GM19324 (cell line): ENCODE measurements at regions not wholly inside any gene's neighbourhood (a gene's known extent, or its start where the extent isn't known, plus 50 kb on each side); places are given as distances from the start of the nearest gene placed in this dataset.
"Not testable (repeated sequence)": the region's sequence is repeated elsewhere in the genome, so short reads cannot be mapped to it uniquely, and the experiment has no call there.

Source experiments
- ATAC-seq: cut with Tn5 transposase; IDR thresholded peaks from one replicate; pipeline ENCODE4 v1.9.1; 2021; ENCODE audit warnings: mild to moderate bottlenecking, moderate library complexity; ENCODE audit not compliant: unreplicated experiment, low FRiP score

DNA sequence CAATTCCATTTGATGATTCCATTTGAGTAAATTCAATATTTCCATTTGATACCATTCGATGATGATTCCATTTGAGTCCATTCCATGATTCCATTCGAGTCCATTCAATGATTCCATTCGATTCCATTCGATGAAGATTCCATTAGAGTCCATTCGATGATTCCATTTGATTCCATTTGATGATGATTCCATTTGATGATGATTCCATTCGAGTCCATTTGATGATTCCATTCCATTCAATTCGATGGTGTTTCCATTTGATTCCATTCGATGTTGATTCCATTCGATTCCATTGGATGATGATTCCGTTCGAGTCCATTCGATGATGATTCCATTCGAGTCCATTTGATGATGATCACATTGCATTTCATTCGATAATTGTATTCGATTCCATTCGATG lies 1095.2 kb downstream of the RPIA start:
- not testable (repeated sequence) for ATAC-seq

DNA sequence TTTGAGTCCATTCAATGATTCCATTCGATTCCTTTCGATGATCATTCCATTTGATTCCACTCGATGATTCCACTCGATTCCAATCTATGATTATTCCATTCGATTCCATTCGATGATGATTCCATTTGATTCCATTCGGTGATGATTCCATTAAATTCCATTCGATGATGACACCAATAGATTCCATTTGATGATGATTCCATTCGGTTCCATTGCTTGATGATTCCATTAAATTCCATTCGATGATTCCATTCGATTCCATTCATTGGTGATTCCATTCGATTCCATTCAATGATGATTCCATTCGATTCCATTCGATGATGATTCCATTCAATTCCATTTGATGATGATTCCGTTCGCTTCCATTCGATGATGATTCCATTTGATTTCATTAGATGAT lies 1104.1 kb downstream of the RPIA start:
- not testable (repeated sequence) for ATAC-seq

DNA sequence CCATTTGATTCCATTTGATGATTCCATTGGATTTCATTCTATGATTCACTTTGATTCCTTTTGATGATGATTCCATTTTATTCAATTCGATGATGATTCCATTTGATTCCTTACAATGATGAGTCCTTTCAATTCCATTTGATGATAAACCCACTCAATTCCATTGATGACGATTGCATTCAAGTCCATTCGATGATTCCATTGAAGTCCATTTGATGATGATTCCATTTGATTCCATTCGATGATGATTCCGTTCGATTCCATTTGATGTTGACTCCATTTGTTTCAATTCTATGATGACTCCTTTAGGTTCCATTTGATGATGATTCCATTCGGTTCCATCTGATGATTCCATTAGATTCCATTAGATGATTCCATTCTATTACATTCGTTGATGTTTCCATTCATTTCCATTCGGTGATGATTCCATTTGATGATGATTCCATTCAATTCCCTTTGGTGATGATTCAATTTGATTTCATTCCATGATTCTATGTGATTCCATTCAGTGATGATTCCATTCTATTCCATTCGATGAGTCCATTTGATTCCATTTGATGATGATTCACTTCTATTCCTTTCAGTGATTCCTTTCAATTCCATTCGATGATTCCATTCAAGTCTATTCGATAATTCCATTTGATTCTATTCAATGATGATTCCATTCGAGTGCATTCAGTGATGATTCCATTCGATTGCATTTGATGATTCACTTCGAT lies 1106.0 kb downstream of the RPIA start:
- no peak for ATAC-seq

DNA sequence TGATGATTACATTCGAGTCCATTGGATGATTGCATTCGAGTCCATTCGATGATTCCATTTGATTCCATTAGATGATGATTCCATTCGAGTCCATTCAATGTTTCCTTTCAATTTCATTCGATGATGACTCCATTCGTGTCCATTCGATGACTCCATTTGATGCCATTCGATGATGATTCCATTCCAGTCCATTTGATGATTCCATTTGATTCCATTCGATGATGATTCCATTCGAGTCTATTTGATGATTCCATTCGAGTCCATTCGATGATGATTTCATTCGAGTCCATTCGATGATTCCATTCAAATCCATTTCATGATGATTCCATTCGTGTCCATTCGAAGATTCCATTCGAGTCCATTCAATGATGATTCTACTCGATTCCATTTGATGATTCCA lies 1109.7 kb downstream of the RPIA start:
- not testable (repeated sequence) for ATAC-seq

DNA sequence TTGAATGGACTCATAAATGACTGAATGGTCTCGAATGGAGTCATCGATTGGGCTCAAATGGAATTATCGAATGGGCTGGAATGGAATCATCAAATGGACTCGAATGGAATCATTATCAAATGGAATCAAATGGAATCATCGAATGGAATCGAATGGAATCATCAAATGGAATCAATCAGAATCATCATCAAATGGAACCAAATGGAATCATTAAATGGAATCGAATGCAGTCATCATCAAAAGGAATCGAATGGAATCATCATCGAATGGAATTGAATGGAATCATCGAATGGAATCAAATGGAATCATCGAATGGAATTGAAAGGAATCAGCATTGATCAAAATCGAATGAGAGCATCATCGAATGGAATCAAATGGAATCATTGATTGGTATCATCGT lies 1114.9 kb downstream of the RPIA start:
- not testable (repeated sequence) for ATAC-seq

DNA sequence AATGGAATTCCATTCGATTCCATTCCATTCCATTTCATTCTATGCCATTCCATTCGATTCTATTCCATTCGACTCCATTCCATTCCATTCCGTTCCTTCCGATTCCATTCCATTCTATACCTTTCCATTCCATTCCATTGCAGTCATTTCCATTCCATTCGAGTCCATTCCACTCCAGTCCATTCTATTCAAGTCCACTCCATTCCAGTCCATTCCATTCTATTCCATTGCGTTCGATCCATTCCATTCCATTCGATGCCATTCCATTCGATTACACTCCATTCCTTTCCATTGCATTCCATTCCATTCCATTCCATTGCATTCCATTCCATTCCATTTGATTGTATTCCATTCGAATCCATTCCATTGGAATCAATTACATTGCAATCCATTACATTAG lies 1119.8 kb downstream of the RPIA start:
- no peak for ATAC-seq

DNA sequence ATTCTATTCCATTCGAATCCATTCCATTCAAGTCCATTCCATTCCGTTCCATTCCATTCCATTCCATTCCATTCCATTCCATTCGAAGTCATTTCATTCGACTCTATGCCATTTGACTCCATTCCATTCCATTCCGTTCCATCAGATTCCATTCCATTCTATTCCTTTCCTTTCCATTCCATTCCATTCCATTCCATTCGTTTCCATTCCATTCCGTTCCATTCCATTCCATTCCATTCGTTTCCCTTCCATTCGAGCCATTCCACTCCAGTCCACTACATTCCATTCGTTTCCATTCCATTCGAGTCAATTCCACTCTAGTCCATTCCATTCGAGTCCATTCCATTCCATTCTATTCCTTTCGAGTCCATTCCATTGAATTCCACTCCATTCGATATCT lies 1120.4 kb downstream of the RPIA start:
- not testable (repeated sequence) for ATAC-seq

DNA sequence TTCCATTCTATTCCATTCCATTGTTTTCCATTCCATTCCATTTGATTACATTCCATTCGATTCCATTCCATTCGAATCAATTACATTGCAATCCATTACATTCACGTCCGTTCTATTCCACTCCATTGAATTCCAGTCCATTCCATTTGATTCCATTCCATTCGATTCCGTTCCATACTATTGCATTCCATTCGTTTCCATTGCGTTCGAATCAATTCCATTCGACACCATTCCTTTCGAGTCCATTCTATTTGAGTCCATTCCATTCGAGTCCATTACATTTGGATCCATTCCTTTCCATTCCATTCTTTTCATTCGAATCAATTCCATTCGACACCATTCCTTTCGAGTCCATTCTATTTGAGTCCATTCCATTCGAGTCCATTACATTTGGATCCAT lies 1122.9 kb downstream of the RPIA start:
- not testable (repeated sequence) for ATAC-seq

DNA sequence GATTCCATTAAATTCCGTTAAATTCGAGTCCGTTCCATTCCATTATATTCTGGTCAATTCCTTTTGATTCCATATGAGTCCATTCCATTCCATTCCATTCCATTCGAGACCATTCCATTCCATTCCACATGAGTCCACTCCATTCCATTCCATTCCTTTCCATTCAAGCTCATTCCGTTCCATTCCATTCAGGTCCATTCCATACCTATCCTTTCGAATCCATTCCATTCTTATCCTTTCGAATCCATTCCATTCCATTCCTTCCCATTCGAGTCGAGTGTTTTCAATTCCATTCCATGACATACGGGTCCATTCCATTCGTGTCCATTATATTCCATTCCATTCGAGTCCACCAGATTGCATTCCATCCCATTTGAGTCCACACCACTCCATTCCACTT lies 1127.4 kb downstream of the RPIA start:
- no peak for ATAC-seq

DNA sequence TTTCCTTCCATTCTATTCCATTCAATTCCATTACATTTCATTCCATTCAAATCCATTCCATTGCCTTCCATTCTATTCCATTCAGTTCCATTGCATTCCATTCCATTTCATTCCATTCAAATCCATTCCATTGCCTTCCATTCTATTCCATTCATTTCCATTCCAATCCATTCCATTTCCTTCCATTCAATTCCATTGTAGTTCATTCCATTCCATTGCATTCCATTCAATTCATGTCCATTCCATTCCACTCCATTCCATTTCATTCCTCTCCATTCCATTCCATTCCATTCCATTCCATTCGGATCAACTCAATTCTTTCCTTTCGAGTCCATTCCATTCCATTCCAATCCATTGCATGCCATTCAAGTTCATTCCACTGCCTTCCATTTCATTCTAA lies 1128.3 kb downstream of the RPIA start:
- ATAC-seq = no peak

DNA sequence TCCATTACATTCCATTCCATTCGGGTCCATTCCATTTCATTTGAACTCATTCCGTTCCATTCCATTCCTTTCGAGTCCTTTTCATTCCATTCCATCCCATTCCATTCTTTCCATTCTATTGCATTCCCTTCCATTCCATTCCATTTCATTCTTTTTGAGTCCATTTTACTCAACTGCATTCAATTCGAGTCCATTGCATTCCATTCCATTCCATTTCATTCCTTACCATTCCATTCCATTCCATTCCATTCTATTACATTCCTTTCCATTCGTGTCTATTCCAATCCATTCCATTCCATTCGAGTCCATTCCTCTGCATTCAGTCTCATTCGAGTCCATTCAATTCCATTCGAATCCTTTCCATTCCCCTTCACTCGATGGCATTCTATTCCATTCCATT lies 1128.8 kb downstream of the RPIA start:
- ATAC-seq = no peak

DNA sequence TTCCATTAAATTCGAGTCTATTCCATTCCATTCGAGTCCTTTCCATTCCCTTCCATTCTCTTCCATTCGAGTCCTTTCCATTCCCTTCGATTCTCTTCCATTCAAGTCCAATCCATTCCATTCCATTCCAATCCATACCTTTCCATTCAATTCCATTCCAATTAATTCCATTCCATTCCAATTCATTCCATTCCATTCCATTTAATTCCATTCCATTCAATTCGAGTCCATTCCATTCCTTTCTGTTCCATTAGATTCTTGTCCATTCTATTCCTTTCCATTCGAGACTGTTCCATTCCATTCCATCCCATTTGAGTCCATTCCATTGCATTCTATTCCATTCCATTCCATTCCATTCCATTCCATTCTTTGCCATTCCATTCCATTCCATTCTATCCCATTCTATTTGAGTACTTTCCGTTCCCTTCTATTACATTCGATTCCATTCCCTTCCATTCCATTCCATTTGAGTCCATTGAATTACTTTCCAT lies 1130.0 kb downstream of the RPIA start:
- ATAC-seq = no peak

DNA sequence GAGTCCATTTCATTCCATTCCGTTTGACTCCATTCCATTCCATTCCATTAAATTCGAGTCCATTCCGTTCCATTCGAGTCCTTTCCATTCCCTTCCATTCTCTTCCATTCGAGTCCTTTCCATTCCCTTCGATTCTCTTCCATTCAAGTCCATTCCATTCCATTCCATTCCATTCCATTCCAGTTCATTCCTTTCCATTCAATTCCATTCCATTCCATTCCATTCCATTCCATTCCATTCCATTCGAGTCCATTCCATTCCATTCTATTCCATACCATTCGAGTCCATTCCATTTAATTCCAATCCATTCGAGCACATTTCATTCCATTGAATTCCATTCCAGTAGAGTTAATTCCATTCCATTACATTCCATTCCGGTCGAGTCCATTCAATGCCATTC lies 1130.9 kb downstream of the RPIA start:
- not testable (repeated sequence) for ATAC-seq

DNA sequence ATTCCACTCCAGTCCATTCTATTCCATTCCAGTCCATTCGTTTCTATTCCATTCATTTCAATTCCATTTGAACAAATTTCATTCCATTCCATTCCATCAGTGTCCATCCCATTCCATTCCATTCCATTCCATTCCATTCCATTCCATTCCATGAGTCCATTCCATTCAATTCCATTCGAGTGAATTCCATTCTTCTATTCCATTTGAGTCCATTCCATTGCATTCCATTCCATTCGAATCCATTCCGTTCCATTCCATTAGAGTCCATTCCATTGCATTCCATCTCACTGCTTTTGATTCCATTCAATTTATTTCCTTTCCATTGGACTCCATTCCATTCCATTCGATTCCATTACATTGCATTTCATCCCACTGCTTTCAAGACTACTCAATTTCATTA lies 1132.1 kb downstream of the RPIA start:
- ATAC-seq = no peak

DNA sequence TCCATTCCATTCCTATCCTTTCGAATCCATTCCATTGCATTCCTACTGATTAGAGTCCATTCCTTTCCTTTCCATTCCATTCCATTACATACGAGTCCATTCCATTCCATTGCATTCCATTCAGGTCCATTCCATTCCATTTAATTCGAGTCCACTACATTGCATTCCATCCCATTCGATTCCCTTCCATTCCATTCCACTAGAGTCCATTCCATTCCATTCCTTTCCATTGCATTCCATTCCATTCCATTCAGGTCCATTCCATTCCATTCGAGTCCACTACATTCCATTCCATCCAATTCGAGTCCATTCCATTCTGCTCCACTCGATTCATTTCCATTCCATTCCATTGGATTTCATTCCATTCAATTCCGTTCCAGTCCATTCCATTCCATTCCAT lies 1133.6 kb downstream of the RPIA start:
- ATAC-seq = no peak

DNA sequence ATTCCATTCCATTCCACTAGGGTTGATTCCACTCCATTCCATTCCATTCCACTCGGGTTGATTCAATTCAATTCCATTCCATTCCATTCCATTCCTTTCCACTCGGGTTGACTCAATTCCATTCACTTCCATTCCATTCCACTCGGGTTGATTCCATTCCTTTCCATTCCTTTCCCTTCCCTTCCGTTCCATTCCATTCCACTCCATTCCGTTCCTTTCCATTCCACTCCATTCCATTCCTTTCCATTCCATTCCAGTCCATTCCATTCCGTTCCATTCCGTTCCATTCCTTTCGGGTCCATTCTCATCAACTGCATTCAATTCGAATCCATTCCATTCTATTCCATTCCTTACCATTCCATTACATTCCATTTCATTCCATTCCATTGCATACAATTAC lies 1135.3 kb downstream of the RPIA start:
- ATAC-seq = not testable (repeated sequence)

DNA sequence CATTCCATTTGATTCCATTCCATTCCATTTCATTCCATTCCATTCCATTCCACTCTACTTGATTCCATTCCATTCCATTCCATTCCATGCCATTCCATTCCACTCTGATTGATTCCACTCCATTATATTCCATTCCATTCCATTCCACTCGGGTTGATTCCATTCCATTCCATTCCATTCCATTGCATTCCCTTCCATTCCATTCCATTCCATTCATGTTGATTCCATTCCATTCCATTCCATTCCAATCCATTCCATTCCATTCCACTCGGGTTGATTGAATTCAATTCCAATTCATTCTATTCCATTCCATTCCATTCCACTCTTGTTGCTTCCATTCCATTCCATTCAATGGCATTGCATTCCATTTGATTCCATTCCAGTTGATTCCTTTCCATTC lies 1136.4 kb downstream of the RPIA start:
- ATAC-seq = not testable (repeated sequence)

DNA sequence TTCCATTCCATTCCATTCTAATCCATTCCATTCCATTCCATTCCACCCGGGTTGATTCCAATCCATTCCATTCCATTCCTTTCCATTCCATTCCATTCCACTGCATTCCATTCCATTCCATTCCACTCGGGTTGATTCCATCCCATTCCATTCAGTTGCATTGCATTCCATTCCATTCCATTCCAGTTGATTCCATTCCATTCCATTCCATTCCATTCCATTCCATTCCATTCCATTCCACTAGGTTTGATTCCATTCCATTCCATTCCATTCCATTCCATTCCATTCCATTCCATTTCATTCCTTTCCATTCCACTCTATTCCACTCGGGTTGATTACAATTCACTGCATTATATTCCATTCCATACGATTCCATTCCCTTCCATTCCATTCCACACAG lies 1136.9 kb downstream of the RPIA start:
- ATAC-seq = not testable (repeated sequence)

DNA sequence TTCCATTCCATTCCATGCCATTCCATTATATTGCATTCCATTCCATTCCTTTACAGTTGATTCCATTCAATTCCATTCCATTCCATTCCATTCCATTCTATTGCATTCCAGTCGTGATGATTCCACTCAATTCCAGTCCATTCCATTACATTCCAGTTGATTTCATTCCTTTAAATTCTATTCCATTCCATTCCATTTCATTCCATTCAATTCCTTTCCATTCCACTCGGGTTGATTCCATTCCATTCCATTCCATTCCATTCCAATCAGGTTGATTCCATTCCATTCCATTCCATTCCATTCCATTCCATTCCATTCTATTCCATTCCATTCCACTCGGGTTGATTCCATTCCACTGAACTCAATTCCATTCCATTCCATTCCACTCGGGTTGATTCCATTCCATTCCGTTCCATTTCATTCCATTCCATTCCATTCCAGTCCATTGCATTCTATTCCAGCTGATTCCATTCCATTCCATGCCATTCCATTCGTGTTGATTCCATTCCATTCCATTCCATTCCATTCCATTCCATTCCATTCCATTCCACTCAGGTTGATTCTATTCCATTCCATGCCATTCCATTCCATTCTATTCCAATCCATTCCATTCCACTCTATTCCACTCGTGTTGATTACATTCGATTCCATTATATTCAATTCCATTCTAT lies 1137.6 kb downstream of the RPIA start:
- peak; percentile 30 for ATAC-seq

DNA sequence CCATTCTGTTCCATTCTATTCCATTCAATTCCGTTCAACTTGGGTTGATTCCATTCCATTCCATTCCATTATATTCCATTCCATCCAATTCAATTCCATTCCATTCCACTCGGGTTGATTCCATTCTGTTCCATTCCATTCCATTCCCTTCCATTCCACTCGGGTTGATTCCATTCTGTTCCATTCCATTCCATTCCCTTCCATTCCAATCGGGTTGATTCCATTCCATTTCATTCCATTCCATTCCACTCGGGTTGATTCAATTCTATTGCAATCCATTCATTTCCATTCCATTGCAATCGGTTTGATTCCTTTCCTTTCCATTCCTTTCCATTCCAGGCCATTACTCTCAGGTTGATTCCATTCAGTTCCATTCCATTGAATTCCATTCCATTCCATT lies 1138.4 kb downstream of the RPIA start:
- peak; percentile 28 for ATAC-seq

DNA sequence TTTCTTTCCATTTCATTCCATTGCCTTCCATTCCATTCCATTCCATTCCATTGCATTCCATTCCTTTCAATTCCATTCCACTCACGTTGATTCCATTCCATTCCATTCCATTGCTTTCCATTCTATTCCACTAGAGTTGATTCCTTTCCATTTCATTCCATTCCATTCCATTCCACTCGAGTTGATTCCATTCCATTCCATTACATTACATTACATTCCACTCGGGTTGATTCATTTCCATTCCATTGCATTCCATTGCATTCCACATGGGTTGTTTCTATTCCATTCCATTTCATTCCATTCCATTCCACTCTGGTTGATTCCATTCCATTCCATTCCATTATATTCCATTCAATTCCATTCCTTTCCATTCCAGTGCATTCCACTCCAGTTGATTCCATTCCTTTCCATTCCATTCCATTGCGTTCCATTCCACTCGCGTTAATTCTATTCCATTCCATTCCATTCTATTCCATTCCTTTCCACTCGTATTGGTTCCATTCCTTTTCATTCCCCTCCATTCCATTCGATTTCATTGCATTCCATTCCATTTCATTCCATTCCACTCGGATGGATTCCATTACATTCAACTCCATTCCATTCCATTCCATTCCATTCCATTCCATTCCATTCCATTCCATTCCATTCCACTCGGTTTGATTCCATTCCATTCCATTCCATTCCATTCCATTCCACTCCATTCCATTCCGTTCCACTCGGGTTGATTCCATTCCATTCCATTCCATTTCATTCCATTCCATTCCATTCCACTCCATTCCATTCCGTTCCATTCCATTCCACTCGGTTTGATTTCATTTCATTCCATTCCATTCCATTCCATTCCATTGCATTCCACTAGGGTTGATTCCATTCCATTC lies 1139.1 kb downstream of the RPIA start:
- peak; percentile 64 for ATAC-seq
